Activated naive CD4-positive, alpha-beta T cell (primary cell): ENCODE measurements at regions not wholly inside any gene's neighbourhood (a gene's known extent, or its start where the extent isn't known, plus 50 kb on each side); places are given as distances from the start of the nearest gene placed in this dataset.

ENCODE experiments used
- DNase-seq, 4 experiments: peaks; one replicate each; lab custom pipeline; 2025; lab: John Stamatoyannopoulos, UW

- DNase-seq, result no peak
These were observed 456.9 kb downstream of the BCL11A start for GRCh38 chr2:60096556-60096955.

GRCh38 chr2:60095903-60096302 is 457.6 kb downstream of the BCL11A start:
- no peak for DNase-seq

GRCh38 chr2:60095202-60095815 is 458.1 kb downstream of the BCL11A start:
- DNase-seq, result no peak

GRCh38 chr2:60094450-60094929 is 459.0 kb downstream of the BCL11A start:
- no peak for DNase-seq

GRCh38 chr2:60092781-60093180 is 460.7 kb downstream of the BCL11A start:
- no peak for DNase-seq

- no peak for DNase-seq
These were observed 461.6 kb downstream of the BCL11A start for GRCh38 chr2:60091894-60092293.

- no peak for DNase-seq
These were observed 462.2 kb downstream of the BCL11A start for GRCh38 chr2:60091266-60091665.

- no peak for DNase-seq
These were observed 473.9 kb downstream of the BCL11A start for GRCh38 chr2:60079562-60079961.

GRCh38 chr2:60075048-60075447 is 478.4 kb downstream of the BCL11A start:
- DNase-seq, result no peak

GRCh38 chr2:60073201-60073600 is 480.3 kb downstream of the BCL11A start:
- DNase-seq, result no peak

GRCh38 chr2:60072609-60073008 is 480.8 kb downstream of the BCL11A start:
- DNase-seq, result no peak

- no peak for DNase-seq
These were observed 482.0 kb downstream of the BCL11A start for GRCh38 chr2:60071490-60071831.

GRCh38 chr2:60070736-60071489 is 482.5 kb downstream of the BCL11A start:
- no peak for DNase-seq

GRCh38 chr2:60070196-60070595 is 483.3 kb downstream of the BCL11A start:
- no peak for DNase-seq

- DNase-seq, result no peak
These were observed 484.7 kb downstream of the BCL11A start for GRCh38 chr2:60068755-60069154.

GRCh38 chr2:60067006-60067405 is 486.4 kb downstream of the BCL11A start:
- DNase-seq, result no peak

- DNase-seq, result no peak
These were observed 487.2 kb downstream of the BCL11A start for GRCh38 chr2:60066096-60066839.

- no peak for DNase-seq
These were observed 488.6 kb downstream of the BCL11A start for GRCh38 chr2:60064687-60065389.

- DNase-seq, result no peak
These were observed 494.7 kb downstream of the BCL11A start for GRCh38 chr2:60058781-60059180.

- DNase-seq, result no peak
These were observed 498.7 kb downstream of the BCL11A start for GRCh38 chr2:60054571-60055340.

GRCh38 chr2:60053791-60054190 is 499.7 kb downstream of the BCL11A start:
- DNase-seq, result no peak

- no peak for DNase-seq
These were observed 500.9 kb downstream of the BCL11A start for GRCh38 chr2:60052601-60053000.
